Endodermal cell (in vitro differentiated cells): ENCODE measurements at regions not wholly inside any gene's neighbourhood (a gene's known extent, or its start where the extent isn't known, plus 50 kb on each side); places are given as distances from the start of the nearest gene placed in this dataset.

Experiments used
- DNase-seq: peaks from one replicate; pipeline ENCODE4 v3.0.0-alpha.2; 2017
- H3K27ac ChIP-seq: 2 replicates; pipeline ENCODE4 v1.5.1; 2013; ENCODE audit warnings: mild to moderate bottlenecking, low read depth, low read length, moderate library complexity
- H3K27me3 ChIP-seq: 2 replicates; pipeline ENCODE4 v1.6.1; 2013; ENCODE audit warnings: mild to moderate bottlenecking, low read length, moderate library complexity; ENCODE audit not compliant: insufficient read depth, control insufficient read depth, poor library complexity, severe bottlenecking
- H3K36me3 ChIP-seq: 2 replicates; pipeline ENCODE4 v1.7.0; 2013; ENCODE audit warnings: mild to moderate bottlenecking, low read length, moderate library complexity; ENCODE audit not compliant: control insufficient read depth, insufficient read depth
- H3K4me1 ChIP-seq: one replicate; pipeline ENCODE4 v1.7.0; 2013; ENCODE audit warnings: low read length; ENCODE audit not compliant: control insufficient read depth, insufficient read depth
- H3K4me3 ChIP-seq: 2 replicates; pipeline ENCODE4 v1.5.1; 2013; ENCODE audit warnings: mild to moderate bottlenecking, low read length, moderate library complexity
- H3K9ac ChIP-seq: 2 replicates; pipeline ENCODE4 v1.6.1; 2013; ENCODE audit warnings: mild to moderate bottlenecking, low read length, moderate library complexity; ENCODE audit not compliant: poor library complexity, severe bottlenecking; ENCODE audit errors: extremely low read depth
- H3K9me3 ChIP-seq: 2 replicates; pipeline ENCODE4 v1.6.1; 2013; ENCODE audit warnings: mild to moderate bottlenecking, low read length, moderate library complexity; ENCODE audit not compliant: control insufficient read depth
- H3K27ac Mint-ChIP-seq: 2 replicates; pipeline ENCODE4 v1.8.0; 2020; ENCODE audit warnings: mixed read lengths
- H3K27me3 Mint-ChIP-seq: 2 replicates; pipeline ENCODE4 v1.8.0; 2021; ENCODE audit warnings: mild to moderate bottlenecking, mixed read lengths; ENCODE audit not compliant: insufficient read depth
- H3K36me3 Mint-ChIP-seq: 2 replicates; pipeline ENCODE4 v1.8.0; 2020; ENCODE audit warnings: low read depth, mixed read lengths
- H3K4me1 Mint-ChIP-seq: 2 replicates; pipeline ENCODE4 v1.8.0; 2020; ENCODE audit warnings: mixed read lengths
- H3K4me3 Mint-ChIP-seq: 2 replicates; pipeline ENCODE4 v1.8.0; 2020; ENCODE audit warnings: mild to moderate bottlenecking, moderate library complexity, mixed read lengths
- H3K9me3 Mint-ChIP-seq: 2 replicates; pipeline ENCODE4 v1.8.0; 2020; ENCODE audit warnings: mild to moderate bottlenecking, mixed read lengths
- CTCF ChIP-seq: fragments of 200-600 bp; sonication (generic); conservative IDR thresholded peaks from 2 replicates; pipeline ENCODE4 v1.5.0; 2021; ENCODE audit warnings: antibody characterized with exemption, mild to moderate bottlenecking
- WGBS, 2 experiments: methylation state at CpG; one replicate each; pipeline versions ENCODE4 v1.1.5 to v1.1.7; 2013; ENCODE audit warnings: missing lambda C conversion rate in 2 of 2, mixed read lengths in 1 of 2; ENCODE audit not compliant: insufficient coverage in 1 of 2, insufficient read length in 1 of 2; 5-methylcytosine and 5-hydroxymethylcytosine counted together

GRCh38 chr11:112786196-112786595 is 175.0 kb upstream of the NCAM1 start:
- no peaks in the 10 kb centered on the region for H3K9me3 Mint-ChIP-seq
- no peaks in the 10 kb centered on the region for H3K9me3 ChIP-seq
- DNase-seq = no peak
- peaks cover 2% of the 10 kb centered on the region for H3K4me1 ChIP-seq
- no peak overlapping the region for H3K27ac ChIP-seq
- H3K27me3 Mint-ChIP-seq = no peaks in the 10 kb centered on the region
- no peak for TF ChIP-seq CTCF
- H3K9ac ChIP-seq = no peak overlapping the region
- no peak overlapping the region for H3K4me3 Mint-ChIP-seq
- 89% methylated on average over 3 of the region's 3 CpGs; no CpG with 5 or more reads in 1 of the 2 experiments for WGBS, 2 experiments
- H3K4me3 ChIP-seq = no peak overlapping the region
- peaks cover 19% of the 10 kb centered on the region for H3K4me1 Mint-ChIP-seq
- no peak overlapping the region for H3K27ac Mint-ChIP-seq
- H3K36me3 ChIP-seq = no peaks in the 10 kb centered on the region
- no peaks in the 10 kb centered on the region for H3K27me3 ChIP-seq
- H3K36me3 Mint-ChIP-seq = no peaks in the 10 kb centered on the region

GRCh38 chr11:112786886-112787530 is 174.2 kb upstream of the NCAM1 start:
- Histone ChIP-seq H3K9ac (no peak overlapping the region), H3K27me3 (no peaks in the 10 kb centered on the region), H3K27ac (no peak overlapping the region), H3K4me3 (no peak overlapping the region), H3K36me3 (no peaks in the 10 kb centered on the region), H3K4me1 (no peaks in the 10 kb centered on the region), H3K9me3 (no peaks in the 10 kb centered on the region)
- WGBS, 2 experiments = 88% methylated on average over 5 of the region's 5 CpGs; no CpG with 5 or more reads in 1 of the 2 experiments
- H3K27ac Mint-ChIP-seq = no peak overlapping the region
- no peak for TF ChIP-seq CTCF
- H3K36me3 Mint-ChIP-seq = no peaks in the 10 kb centered on the region
- H3K4me3 Mint-ChIP-seq = no peak overlapping the region
- no peak for DNase-seq
- H3K27me3 Mint-ChIP-seq = no peaks in the 10 kb centered on the region
- peaks cover 13% of the 10 kb centered on the region for H3K4me1 Mint-ChIP-seq
- no peaks in the 10 kb centered on the region for H3K9me3 Mint-ChIP-seq

GRCh38 chr11:112789481-112789880 is 171.7 kb upstream of the NCAM1 start:
- 94 to 100% methylated on average over 1 to 2 of the region's 3 CpGs for WGBS, 2 experiments
- H3K4me1 Mint-ChIP-seq = peaks cover 11% of the 10 kb centered on the region
- Histone ChIP-seq H3K9ac (no peak overlapping the region), H3K36me3 (no peaks in the 10 kb centered on the region), H3K27me3 (no peaks in the 10 kb centered on the region), H3K9me3 (no peaks in the 10 kb centered on the region), H3K4me3 (no peak overlapping the region), H3K4me1 (no peaks in the 10 kb centered on the region), H3K27ac (no peak overlapping the region)
- DNase-seq = no peak
- no peak overlapping the region for H3K4me3 Mint-ChIP-seq
- H3K27ac Mint-ChIP-seq = no peak overlapping the region
- no peak for TF ChIP-seq CTCF
- no peaks in the 10 kb centered on the region for H3K36me3 Mint-ChIP-seq
- peaks cover 3% of the 10 kb centered on the region for H3K27me3 Mint-ChIP-seq
- no peaks in the 10 kb centered on the region for H3K9me3 Mint-ChIP-seq
